G401 (cell line): ENCODE measurements at regions not wholly inside any gene's neighbourhood (a gene's known extent, or its start where the extent isn't known, plus 50 kb on each side); places are given as distances from the start of the nearest gene placed in this dataset.
"Not testable (repeated sequence)": the region's sequence is repeated elsewhere in the genome, so short reads cannot be mapped to it uniquely, and the experiment has no call there.

Source experiments
- DNase-seq: peaks from one replicate; pipeline ENCODE4 v3.0.0-alpha.2; 2015; ENCODE audit warnings: low spot score
- in situ Hi-C: cut with HindIII; loops from 2 replicates; pipeline ENCODE4 v1.10.0; 2016; ENCODE audit warnings: low sequenced_read_pairs, mixed read lengths

DNA sequence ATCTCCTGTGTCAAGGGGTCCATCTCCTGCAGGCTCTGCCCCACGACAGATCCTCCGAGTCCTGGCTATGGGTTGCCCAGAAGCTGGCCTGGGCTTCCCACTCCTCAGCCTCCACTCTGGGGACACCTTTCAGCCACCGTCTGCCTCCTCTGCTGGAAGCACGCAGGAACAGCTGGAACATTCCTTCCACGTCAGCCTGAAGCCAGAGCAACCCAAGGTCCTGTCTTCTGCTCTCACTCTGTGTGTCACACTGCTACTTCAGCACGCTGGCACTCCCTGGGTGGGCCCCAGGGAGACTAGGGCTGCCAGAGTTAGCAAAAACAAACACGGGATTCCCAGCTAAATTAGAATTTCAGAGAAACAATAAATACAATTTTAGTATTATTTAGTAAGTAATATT, 148.8 kb downstream of the HRH4 start:
- in situ Hi-C loops: no loop called here
- no peak for DNase-seq

DNA sequence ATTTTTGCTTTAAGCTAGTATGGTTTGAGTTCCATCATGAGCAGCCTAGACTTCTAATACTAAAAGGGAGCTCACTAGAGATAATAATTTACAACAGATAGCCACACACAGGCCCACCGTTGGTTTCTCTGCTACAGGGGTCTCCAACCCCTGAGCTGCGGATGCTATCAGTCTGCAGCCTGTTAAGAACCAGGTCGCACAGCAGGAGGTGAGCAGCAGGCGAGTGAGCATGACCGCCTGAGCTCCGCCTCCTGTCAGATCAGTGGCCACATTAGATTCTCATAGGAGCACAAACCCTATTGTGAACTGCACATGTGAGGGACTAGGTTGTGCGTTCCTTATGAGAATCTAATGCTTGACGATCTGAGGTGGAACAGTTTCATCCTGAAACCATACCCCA, 150.6 kb downstream of the HRH4 start:
- in situ Hi-C loops: no loop called here
- no peak for DNase-seq

DNA sequence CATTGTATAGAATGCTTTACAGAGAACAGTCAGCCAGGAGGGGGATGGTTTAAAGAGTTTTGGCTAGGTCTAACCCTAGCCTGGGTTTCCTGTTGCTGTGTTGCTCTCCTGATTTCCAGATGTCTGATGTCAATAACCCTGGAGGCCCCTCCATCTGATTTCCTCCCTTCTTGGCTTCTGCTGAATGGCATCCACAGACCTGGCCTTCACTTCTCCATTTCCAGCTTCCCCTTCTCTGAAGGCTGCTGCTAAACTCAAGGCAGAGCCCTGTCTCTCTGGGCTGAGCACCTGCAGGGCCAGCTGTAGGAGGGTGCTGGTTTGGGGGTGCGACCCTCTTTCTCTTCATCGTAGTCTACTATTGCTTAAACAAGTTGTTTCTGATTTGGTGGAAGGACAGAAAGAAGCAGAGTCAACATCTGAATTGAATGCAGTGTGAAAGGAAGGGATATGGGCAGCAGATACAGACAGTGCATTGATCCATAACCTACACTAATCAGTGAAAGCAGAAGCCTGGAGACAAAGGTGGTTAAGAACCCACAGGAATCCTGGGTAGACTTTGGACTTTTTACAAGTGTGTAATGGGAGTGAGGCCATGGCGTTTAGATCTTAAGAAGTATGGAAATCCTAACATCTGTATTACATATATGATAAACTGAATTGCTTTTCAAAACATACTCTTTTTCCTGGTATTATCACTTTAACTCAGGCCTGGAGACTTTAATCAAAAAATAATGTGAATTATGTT, 153.6 kb downstream of the HRH4 start:
- no peak for DNase-seq
- in situ Hi-C loops: no loop called here

DNA sequence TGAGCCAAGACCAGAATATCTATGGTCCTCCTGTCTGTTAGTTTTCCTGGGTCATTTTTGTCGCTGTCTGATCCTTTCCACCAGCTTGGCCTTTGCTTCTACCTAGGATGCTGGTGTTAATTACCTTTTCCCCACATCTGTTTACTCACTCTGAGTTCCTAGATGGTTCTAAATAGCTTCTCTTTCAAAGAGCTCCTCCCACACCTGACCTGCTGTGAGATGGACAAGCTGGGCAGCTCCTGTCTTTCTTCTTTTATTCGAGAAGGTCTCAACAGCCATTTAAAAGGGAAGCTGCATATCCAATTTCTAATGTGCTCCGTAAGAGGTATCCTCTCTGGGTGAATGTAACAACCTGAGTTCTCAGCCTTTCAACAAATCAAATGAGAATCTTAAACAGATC, 156.2 kb downstream of the HRH4 start:
- in situ Hi-C loops: no loop called here
- DNase-seq: no peak

DNA sequence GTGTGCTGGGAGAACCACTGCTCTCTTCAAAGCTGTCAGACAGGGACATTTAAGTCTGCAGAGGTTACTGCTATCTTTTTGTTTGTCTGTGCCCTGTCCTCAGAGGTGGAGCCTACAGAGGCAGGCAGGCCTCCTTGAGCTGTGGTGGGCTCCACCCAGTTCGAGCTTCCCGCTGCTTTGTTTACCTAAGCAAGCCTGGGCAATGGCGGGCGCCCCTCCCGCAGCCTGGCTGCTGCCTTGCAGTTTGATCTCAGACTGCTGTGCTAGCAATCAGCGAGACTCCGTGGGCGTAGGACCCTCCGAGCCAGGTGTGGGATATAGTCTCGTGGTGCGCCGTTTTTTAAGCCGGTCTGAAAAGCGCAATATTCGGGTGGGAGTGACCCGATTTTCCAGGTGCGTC, 164.0 kb downstream of the HRH4 start:
- DNase-seq, in situ Hi-C loops: not testable (repeated sequence)

DNA sequence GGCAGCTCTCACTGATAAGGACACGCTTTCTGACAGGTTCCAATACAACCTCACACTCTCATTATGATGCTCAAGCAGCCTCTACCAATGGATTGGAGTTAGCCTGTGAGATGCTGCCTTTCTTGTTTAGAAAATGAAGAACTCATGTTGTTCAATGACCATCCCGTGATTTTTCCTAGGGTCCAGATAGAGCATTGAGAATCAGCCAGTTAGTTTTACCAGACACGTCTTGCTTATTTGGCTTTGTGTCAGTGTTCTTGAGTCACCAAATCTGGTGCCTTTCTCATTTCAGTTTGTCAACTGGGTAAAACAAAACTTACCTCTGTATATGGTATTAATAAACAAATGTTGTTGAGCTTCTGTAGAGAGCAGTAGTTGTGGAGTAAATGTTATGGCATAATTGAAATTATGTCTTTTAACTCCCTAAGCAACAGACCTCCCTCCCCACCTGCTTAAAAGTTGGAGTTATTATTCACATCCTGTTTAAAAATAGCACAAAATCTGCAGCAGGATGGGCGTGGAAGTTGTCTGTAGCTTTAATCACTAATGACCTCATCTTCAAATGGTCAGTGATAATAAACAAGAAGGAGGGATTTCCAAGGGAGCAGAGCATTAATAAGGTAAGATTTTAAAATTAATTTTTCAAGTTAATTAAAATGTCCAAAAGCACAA, 167.3 kb downstream of the HRH4 start:
- DNase-seq: peak; percentile 37

DNA sequence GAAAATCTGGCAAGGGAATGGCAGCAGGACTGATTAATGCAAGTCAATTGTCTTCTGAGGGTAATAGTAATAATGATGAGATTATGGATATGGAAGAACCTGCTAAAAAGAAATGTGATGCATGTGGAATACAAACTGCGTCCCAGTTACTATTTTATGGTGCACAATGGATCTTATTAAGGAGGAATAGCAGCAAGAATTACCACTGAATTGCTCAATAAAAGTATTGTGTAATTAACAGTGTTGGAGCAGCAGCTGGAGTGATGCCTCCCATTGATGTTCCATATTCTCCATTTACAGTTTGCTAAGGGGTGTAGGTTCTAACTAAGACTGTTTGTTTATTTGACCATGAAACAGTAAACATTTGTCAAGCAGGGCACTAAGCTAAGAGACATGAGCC, 167.9 kb downstream of the HRH4 start:
- DNase-seq: no peak
- in situ Hi-C loops: no loop called here

More for the DNA sequence above, 167.3 kb downstream of the HRH4 start:
- in situ Hi-C loops: no loop called here

DNA sequence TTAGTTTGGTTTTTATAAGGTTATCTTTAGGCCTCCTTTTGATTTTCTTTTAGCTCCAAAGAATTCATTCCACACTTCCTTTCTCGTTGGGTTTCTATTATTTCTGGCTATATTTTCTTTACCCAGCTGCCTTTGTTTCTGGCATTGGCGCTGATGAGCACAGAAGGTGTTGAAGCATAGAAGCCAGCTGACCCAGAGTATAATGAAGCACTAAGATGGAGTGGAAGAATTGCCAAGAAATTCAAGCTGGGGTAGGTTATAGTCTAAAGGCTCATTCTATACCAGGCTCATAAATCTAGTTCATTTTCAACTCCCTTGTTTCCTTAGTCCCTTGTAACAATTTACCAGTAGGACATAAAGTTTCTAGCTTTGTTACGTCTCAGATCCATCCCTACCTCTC, 169.5 kb downstream of the HRH4 start:
- in situ Hi-C loops: no loop called here
- DNase-seq: peak; percentile 61

DNA sequence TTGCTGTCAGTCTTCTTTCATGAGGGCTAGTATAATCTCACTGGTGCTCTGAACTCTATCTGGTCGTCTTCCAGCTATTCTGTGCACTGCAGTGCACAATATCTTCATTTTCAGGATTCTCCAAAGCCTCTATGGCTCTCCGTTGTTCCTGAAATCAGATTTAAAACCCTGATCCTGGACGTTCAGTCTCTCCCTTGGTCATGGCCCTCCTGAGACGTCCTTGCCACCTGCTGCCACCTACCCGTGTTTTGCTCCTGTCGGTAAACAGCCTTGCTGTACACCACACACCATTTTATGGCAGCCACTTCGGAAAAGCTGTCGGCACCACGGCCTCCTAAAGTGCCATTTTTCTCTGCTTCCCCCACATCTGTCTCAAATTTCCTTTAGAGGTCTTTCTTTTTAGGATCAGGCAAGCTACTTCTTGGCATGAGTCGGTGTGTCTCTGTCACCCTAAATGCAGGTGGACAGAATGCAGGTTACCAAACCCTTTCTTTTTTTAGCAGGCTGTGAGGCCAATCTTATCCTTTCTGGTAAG, 170.0 kb downstream of the HRH4 start:
- DNase-seq: peak; percentile 67
- in situ Hi-C loops: no loop called here

DNA sequence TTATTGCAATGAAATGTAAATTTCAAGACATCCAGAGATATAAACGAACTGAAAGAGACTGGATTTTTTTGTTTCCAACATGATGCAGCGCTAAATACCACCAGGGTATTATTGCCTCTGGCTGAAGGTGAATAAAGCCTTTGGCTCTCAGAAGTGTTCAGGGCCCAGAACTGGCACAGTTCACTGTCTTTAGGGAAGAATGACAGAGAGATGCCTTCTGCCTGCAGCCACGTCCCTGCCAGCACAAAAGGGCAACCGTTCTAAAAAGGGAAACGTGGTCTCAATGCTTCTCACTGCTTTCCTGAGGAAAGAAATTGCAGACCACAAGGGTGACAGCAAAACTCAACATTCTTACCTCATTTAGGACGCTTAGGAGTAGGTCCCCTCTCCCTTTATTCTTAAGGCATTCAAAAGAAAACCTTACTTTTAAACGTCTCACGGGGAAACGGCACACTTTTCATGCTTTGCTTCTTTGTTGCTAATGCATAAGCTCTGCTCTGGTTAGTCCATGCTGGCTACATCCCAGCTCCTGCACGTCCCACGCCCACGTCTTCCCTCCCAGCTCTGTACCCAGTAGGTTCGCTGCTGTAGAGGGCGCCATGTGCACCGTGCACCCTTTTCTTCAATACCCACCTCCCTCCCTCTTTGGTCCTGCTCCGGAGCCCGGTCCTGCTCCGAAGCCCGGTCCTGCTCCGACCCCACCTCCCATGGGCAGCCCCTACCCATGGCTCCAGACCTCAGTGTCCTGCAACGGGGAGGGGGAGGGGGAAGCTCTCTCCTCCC, 171.0 kb downstream of the HRH4 start:
- in situ Hi-C loops: no loop called here
- peak; percentile 96 for DNase-seq

DNA sequence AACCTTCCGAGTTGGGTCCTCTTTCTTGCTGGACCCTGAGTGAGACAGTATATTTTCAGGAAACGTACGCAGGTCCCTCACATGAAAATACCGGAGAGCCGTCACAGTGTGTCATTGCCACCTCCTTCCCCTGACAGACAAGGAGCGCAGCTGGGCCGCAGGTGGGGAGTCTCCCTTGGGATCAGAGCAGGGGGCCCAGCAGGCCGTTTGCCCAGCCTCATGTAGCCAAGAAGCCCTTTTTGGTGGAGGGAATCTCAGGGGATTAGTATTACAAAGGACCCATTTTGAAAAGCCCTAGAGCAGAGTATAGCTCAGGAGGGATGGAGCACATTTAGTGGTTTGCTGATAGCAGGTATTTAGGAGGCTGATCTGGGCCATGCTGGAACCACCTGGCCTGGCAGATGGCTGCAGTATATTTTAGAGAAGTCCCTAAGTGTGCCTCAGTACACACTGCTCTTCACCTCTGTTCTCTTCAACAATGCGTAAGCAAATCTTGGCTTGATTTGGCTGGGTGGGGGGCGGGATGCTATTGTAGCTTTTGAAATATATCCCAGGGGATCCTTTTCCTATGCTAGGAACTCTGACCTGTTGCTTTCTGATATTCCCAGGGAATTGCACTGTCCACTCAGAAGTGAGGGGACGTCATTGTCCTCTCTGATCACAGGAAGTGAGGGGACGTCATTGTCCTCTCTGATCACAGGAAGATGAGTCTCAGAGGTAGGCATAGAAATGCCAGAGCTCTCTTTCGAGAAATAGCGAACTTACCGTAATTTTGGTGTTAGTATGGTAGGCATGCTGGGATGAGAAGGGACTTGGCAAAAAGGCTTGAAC, 171.9 kb downstream of the HRH4 start:
- in situ Hi-C loops: no loop called here
- DNase-seq: peak; percentile 94

DNA sequence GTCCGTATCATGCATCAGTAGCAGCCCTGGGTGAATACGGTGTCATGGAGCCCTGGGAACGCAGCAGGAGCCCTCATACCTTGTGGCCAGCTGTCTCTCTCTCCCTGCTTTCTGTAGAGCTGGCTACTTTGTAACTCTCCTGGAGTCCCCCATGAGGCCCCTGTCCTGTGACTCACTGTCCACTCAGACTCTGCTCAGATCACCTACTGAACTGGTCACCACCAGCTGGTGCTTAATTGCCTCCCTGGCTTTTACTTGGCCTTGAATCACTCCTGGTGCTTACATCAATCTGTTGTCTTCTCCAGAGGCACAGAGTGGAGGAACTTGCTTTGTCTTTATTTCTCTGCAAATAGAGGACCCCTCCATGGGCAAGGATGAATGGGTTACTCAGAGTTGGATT, 172.7 kb downstream of the HRH4 start:
- peak; percentile 73 for DNase-seq

DNA sequence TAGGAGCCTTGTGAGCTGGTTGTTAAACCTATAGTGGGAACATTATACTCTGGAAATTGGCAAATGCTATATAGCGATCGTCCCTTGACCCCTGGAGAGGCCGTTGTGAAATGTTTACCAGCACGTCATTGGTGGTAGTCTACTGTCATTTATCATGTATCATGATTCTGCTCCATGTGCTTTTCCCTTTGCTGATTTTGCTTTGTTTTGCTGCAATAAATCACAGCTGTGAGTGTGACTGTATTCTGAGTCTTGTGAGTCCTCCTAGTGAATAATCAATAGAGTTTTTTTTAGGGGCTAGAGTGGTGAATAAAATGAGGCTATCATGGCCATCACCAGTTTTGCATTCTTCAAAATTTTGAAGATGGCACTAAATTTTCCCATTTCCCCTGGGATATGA, 189.1 kb downstream of the HRH4 start:
- in situ Hi-C loops: no loop called here
- no peak for DNase-seq

More for the DNA sequence above, 172.7 kb downstream of the HRH4 start:
- in situ Hi-C loops: no loop called here

DNA sequence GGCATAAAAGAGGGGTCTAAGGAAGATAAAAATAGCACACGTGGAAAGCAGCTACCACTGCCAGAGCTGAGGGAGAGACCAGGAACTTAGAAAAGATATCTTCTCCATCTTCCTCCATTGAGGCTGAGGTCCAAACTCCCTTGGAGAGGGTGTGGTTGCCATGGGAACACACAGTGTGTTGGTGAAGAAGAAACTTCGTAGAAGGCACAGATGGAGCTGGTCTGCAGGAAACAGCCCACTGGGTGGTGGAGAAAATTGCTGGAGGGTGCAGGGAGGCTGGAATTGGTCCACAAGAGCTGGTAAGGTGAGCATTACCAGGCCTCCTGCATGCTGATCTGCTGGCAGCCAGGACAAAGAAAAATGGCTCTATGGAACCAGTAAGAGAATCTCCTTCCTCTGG, 191.0 kb downstream of the HRH4 start:
- peak; percentile 86 for DNase-seq
- in situ Hi-C loops: no loop called here

DNA sequence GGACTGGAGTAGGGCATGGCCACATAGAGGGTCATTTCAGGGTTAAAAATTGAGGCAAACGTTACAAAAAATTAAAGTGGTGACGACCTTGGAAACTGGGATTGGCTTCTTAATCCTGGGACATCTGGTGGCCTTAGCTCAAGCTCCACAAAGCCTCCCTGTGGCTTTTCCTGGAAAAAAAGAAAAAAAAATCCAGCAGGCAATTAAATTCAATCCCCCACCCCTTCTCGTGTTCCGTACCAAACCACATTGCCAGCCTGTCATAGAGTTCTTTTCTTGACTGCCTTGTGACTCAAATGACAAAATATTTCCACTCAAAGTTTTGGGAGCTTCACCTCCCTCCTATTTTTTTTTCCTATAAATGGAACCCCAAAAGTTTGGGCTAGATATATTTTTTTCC, 195.6 kb downstream of the HRH4 start:
- in situ Hi-C loops: no loop called here

DNA sequence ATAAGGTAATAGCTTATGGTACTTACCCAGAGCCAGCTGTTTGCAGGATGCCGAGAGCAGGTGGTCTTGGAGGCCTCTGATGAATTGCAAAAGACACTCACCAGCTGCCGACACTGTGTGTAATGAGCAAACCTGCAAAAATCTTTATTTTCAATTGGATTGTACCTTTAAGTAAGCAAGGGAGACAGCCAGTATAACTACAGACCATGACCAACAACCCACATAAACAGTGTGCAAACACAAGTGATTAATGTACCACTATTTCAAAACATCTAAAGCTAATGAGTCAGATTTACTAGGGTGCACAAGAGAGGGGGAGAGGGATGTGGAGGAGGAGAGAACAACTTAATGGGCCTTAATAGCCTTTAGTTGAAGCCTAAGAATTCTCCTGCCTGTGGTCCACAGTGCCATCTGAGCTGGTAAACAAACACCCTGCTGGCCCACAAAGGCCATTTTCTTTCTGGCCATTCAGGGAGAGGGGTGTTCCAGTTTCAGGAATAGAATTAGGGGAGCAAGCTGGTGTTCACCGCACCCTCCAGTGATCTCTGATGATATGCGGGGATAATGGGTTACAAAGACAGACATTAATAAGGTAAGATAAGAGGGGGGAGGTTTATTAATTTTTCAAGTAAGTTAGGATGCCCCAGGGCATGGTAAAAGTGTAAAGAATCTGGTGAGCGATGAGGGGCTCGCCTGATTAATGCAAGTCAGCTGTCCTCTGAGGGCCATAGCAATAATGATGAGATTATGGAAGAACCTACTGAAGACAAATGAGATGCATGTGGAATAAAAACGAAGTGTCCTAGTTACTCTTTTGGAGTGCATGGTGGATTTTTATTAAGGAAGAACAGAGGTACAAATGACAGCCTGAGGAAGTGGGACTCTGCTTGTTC, 196.4 kb downstream of the HRH4 start:
- in situ Hi-C loops: no loop called here
- DNase-seq: no peak

More for the DNA sequence above, 195.6 kb downstream of the HRH4 start:
- DNase-seq: no peak

DNA sequence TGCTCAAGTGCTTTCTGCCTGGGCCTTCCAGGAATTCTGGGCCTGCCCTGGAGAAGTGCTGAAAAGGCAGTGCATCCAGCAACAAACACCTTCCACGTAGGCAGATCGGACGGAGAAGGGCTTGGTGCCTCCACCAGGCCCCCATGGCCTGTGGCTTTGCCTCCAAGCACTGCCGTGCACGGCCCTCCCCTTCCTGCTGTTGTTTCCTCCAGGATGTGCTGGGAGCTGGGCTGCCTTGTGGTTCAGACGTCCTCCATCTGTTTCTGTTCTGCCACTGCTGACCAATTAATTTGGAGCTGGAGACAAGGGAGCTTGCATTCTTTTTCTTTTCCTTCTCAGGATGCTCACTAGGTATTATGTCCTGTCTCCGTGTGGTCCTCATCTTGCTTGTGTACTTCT, 197.0 kb downstream of the HRH4 start:
- peak; percentile 40 for DNase-seq
- in situ Hi-C loops: no loop called here

DNA sequence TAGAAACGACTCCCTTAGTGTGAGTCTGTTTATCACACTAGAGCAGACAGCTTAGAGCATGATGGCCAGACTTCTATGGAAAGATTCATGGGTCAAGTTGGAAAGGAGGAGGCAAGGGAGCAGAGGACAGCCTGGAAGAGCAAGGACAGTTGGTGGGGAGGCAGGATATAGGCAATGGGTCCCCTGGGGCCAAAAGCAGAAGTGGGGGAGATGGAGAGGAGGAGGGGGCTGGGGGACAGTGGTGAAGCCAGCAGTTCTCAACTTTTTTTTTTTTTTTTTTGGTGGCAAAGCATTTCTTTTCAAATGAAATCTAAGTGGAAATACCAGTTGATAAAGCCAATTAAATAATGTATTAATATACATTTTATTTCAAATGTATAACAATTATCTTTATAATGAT, 197.9 kb downstream of the HRH4 start:
- in situ Hi-C loops: no loop called here
- no peak for DNase-seq
